Fibroblast of skin of right quadriceps (primary cell): ENCODE measurements at regions not wholly inside any gene's neighbourhood (a gene's known extent, or its start where the extent isn't known, plus 50 kb on each side); places are given as distances from the start of the nearest gene placed in this dataset.

Experiments
- DNase-seq: peaks from one replicate; pipeline ENCODE4 v3.0.0-alpha.2; 2013

DNA sequence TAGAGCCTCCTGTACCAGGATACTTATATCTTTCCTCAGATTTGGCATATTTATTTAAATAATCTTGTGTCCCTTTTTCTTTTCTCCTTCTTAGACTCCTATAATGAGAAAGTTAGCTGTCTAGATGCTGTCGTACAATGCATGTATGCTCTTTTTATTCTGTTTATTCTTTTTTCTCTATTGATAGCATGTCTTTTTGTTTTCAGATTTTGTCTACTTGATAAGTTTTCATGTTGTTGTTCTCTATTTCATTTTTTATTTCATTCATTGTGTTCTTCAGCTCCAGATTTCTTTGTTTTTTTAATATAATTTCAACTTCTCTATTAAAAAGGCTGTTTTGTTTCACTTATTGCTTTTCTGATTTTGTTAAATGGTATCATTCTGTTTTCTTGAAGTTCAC lies 674.3 kb upstream of the POU3F3 start:
- DNase-seq, result no peak

DNA sequence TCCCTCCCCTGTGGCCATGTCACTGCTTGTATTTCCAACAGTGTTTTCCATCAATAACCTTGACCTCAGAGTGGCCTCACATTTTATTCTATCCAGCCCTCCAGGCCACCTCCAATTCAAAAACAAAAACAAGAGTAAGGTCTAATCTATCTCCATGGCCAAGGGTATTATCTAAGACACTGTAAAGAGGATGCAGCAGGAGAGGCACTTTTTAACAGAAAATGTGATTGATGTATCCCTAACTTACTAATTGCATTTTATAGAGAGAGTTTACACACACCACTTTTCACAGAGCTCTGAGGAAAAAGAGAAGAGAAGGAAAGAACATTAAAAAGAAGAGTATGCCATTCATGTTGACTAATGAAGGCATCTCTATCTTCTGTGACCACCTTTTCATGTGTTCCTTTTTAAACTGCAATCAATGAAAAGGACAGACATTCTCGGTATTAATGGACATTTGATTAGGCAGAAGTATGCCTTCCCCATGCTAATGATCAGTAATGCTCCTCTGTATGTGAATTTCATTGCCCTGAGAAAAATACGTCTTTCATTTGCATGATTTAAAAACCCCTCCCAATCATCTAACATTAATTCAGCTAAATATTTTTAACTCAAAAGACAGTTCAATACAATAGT lies 653.3 kb upstream of the POU3F3 start:
- DNase-seq, result no peak

DNA sequence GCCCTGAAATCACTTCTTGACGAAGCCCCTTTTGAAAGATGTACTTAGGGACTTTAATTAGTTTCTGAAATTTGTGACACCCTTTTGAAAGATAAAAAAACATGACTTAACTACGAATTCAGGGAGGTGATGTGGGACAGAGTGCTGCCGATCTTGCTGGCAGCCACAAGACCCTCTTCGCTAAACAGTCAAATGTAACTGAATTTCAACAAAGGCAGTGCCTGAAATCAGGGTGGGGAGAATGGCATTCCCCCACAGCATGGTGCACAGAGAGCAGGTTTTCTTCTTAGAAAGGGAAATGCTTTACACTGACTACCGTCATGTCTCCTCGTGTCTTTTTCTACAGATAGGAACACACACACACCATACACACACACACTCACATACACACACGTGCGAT lies 640.2 kb upstream of the POU3F3 start:
- no peak for DNase-seq

DNA sequence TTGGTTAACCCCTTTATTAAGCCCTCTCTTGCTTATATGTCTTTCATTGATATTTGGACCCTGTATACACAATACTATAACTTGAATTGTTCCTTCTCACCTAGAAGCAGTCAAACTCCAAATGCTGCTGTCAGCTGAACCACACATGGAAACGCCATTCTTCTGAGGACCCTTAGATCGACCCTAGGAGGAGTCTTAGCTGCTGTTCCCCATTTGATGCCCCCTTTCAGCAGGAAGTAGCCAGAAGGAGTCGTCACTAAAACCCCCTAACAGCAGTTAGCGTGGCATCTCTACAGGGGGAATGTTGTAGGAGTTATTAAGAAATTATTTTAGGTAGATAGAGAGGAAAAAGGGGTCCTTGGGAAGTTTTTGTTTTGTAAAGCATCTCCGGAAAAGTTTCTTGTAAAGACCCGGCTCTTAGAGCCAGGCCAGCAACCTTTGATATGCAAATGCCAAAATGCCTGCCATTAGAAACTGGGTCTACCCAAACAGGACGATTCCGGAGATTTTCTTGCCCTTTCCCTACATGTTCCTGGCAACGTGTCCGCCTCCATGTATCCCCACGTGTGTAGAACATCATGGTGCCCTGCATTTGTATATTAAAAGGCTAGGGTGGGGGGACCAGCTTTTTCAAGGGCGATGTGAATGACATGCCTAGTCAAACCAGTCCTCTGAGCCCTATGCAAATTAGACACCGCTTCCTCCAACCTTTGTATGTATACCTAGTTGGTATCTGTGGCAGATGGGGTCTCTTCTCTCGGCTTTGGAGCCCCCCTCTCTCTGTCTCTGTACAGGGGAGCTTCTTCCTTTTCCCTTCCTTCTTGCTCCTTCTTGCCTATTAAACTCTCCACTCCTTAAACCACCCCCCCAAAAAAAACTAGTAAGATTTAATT lies 638.4 kb upstream of the POU3F3 start:
- DNase-seq, result no peak

DNA sequence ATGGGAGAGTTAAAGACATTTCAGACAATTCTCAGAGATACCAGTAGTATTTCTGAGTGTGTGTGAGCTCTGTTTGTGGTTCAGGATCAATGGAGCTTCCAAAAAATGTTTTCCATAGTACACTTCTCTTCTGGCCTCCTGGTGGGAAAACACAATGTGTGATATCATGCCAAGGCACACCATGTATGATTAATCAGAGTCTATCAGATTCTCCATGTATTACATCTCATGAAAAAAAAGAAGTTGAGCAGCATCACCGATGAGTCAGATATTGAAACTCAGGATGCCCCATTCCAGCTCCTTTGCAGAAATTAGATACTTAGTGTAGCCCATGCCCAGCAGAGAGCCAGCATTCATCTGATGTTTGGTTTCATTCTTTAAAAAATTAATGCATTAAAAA lies 620.3 kb upstream of the POU3F3 start:
- DNase-seq, result no peak

DNA sequence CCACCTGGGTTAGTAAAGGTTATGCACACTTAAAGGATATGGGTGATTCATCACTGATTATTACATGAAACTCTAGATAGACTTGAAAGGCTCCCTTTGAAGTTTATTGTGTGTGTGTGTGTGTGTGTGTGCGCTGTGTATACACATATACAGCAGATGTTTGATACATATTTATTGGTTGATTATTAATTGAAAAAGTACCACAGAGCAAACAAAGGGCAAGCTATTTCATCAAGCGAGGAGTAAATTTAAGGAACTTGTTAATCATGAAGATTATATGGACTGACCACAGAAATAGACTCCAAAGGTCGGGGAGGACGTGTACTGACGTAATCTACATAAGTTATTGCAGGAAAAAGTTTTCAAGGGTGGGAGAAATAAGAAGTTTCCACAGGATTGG lies 617.4 kb upstream of the POU3F3 start:
- no peak for DNase-seq

DNA sequence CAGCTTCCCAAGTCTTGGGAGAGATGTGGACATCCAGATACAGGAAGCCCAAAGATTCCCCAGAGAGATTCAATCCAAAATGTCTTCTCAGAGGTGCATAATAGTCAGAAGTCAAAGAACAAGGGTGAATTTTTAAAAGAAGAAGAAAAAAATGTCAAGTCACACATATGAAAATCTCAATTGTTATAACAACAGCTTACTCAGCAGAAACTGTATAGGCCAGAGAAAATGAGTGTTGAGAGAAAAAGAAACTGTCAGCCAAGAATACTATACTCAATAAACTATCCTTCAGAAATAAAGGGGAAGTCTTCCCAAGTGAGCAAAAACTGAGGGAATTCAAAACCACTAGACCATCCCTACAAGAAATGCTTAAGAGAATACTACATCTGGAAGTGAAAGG lies 612.9 kb upstream of the POU3F3 start:
- DNase-seq, result no peak

DNA sequence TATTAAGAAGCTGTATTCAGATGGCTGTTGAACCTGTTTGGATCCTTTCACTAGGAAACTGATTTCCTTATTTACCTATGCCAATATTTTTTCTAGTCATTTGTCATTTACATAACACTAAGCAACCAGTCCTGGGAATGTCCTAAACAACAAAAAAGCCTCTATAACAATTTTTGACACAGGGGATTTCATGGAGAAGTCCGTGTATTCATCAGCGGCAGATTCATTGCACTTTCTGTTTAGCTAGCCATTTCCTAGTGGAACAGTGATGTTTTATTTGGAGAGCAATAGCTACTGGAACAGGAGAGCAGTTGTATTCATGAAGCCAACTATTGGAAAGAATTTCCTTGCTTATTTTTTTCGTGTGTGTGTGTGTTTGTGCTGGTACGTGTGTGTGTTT lies 604.3 kb upstream of the POU3F3 start:
- DNase-seq, result no peak

DNA sequence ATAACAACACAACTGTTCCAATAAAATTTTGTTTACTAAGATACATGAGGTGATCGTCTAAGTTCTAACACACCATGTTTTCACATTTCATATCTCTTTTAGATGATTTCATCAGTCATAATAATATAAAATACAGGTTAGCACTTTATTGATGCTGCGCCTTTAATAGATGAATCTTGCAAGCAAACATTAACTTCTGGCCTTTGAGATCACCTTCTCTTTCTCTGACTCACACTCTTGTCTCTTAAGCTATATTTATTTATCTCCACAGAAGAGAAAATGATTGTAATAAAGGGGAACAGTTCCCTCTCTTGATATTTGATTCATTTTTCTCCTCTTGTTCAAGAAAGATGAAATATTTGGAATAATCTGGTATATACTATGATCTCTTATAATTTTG lies 603.3 kb upstream of the POU3F3 start:
- DNase-seq, result no peak

DNA sequence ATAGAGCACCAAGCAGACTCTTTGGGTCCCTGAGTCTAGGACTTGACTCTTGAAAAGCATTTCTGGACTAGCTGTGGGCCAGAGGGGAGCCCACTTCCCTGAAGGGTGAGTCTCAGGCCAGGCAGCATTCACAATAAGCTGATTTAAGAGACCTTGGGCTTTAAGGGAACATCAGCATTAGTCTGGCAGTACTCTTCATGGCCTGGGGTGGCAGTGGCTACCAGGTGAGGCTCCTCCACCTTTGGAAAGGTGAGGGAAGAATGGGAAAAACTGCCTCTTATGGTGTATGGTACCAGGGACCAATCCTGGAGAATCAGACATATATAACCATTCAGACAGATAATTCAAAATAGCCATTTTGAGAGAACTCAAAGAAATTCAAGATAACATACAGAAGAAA lies 599.9 kb upstream of the POU3F3 start:
- no peak for DNase-seq

DNA sequence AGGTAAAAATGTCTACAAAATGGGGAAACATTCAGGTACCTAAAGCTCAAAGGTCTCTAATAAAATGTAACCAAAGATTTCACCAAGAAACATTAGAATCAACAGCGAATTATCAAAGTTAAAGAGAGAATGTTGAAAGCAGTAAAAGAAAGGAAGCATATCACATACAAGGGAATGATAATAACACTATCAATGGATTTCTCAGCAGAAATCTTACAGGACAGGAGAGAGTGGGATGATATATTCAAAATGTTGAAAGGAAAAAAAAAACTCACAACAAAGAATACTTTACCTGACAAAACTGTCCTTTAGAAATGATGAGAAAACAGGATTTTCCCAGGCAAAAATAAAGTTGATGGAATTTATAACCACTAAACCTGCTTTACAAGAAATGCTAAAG lies 591.2 kb upstream of the POU3F3 start:
- no peak for DNase-seq

DNA sequence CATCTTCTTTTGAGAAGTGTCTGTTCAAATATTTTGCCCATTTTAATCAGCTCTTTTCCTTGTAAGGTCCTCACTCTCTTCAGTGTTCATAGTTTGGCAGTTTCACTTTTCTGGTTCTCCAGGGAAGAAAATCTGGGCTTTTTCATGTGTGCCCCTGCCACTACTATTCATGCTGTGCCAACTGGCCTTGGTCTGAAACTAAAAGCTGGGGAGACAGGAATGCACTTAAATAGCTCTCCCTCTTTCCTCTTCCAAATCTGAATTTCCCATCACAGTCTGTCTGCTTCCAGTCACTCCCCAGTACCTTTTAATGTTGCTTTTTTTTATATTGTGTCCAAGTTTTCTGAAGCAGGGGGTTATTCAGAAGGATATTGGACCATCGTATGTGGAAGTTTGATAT lies 574.3 kb upstream of the POU3F3 start:
- no peak for DNase-seq

DNA sequence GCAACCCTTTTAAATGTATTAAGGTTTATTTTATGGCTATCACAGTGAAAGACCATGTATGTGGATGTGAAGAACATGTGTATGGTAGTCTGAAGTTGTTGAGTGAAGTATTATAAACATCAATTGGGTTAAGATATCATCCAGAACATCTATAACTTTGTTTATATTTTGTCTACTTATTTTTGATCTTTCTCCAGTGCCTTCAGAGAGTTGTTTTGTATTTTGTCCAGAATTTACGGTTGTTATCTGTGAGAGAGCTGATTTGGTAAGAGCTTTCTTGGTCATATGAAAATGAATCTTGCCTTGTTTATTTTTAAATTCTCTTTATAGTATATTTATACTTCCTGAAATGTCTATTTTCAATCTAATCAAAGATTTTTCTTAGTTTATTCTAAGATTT lies 573.7 kb upstream of the POU3F3 start:
- no peak for DNase-seq

DNA sequence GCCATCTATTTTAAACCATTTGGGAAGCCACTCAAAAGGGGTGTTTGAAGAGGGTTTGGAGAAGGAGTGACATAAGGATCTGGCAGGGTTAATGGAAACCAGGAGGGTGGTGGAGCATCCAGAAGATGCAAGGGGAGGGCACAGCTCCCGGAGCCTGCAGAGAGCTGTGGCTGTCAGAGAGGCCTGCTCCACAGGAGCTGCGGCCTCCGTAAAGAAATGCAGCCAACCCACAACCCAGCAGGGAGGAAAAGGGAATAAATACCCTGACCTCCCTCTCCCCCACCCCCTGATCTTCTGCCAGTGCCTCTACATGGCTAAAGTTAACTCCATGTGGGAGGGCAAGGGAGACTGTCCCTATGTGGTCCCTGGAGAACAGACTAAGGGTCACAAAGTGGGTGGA lies 567.1 kb upstream of the POU3F3 start:
- no peak for DNase-seq

DNA sequence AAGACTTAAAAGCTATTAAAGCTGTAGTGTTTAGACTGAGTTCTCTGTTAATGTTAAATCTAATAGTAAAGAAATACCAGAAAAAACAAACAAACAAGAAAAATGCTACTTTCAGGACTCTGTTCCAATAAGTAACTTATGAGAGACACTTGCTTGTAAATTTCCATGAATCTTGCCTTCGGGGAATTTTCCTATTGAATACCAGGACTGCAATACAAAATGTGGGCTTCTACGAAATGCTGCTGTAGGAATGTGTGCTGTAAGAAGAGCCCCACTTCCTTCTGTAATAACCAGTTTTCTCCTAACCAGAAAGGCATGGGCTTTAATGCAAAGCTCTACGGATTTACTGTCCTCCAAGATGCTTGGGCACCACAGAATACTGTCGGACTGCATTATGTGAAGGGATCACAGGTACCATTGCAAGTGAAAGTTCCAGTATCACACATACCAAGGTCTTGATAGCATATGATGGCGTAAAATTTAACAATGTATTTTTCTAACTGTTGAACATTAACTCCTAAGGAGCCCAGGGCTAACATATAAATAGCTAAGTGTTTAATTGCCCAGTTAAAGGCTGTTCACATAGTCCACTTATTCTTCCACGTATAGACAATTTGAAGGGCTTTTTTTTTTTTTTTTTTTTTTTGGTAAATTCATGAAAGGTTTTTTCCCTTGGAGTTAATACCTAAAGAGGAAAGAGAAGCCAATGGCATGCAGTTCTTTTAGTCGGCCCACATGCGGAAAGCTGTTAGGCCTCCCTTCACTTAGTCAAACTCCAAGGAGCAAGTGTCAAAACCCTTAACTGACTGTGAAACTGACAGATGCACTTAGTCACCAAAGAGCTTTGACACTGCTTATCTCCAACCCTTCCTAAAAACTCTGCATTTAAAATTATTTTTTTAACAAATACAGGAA lies 564.0 kb upstream of the POU3F3 start:
- no peak for DNase-seq

DNA sequence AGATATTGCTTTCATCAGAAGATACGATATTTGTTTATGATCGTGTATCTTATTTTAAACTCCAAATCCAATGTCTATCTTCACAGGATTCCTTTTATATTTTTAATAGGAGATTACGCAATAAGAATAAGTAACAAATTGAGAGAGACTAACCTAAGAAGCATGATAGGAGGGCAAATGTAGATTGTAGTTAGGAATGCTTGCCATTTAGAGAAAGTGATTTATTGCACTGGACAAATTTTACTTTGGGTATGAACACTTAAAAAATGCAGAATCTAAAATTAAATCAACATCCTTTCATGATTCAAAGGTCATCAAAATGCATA lies 563.4 kb upstream of the POU3F3 start:
- no peak for DNase-seq

DNA sequence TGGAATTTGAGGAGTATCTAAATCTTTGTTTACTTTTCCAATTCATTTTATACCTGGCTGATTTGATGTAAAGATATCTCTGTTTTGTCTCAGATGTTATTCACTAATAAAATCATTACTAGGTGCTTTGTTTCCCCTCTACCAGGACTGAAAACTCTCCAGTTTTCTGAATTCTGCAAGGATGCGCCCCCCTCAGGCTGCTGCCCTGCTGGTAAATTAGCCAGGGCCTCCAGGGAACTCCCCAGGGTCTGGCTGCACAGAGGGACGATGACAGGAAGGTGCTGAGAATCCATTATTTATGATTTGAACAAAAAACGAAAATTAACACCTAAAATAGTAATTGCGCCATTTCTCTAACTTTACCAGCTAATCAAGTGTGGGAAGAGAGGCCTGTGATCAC lies 541.2 kb upstream of the POU3F3 start:
- DNase-seq, result no peak

DNA sequence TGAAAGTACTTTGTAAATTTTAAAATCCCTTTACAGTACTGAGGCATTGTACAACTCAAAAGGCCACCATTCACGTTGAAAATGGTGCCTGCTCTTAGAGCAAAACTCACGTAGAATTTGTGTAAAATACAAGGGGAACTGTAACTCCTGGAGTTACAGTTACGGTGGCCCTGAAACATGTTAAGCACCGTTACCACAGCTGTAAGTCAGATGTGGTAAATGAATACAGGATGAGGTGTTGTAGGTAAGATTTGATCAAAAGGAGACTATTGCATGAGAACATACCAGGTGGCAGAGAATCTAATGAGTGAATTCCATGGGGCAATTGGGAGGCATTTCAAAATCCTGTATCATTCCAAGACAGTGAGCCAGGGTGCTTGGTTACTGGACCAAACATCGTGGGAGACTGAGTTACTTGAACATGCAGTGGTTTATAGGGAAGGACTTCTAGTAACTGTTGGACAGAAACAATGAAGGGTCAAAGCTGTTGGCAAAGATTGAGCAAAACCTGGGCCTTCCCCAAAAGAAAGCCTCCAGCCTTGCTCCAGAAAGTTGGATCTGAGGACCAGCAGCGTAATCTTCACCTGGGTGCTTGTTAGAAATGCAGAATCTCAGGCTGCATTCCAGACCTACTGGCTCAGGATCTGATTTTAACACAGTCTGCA lies 535.8 kb upstream of the POU3F3 start:
- DNase-seq, result no peak

DNA sequence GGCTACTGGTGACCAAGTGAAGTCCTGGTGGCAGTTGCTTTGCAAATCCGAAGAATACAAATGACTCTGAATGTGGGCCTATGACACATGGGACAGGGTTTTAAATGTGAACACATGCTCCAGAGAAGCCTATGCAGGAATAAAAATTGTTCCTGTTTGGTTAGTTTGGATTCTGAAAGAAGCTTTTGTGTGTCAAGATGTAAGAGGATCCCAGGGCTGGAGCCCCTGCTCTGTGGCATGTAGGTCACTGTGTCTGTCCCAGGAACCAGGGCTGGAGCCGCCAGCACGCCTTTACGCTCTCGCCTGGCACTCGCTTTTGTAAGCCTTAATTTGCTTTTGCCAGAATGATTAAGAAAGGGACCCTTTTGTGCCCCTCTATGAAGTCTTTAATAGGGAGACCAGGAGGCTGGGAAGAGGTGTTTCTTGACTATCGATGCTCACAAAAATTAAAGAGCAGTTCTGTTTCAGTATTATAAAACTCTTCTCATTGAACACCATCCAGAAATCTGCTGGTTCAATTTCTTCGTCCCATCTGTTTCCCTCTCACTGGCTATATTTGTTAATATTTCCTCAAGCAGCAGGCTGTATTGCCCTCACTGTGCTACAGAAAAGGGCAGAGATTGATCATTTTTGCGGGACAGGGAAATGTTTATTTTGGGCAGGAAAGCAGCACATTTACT lies 532.7 kb upstream of the POU3F3 start:
- DNase-seq, result no peak

DNA sequence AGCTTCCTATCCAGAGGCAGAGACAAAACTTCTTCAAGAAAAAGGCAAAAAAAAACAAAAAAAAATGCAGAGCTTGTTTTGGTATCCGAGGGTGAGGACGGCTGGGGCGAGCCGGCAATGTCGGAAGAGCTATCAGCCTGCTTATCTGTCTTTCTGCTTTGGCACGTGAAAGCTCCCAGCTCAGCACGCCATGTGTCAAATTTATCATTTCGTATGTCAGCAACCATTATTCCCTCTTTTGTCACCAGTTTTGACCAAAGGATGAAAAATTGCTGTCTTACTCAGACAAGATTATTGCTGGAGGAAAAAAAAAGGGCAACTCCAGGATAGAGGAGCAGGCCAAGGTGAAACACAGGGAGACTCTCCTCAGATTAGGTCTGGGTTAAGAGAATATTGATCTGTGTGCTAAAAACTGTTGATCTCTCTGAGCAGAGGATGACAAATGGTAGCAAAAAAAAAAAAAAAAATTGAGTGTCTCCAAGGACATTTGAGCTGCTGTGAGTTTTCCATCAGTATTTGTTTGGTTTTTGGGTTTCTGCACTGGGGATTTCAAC lies 532.0 kb upstream of the POU3F3 start:
- no peak for DNase-seq

DNA sequence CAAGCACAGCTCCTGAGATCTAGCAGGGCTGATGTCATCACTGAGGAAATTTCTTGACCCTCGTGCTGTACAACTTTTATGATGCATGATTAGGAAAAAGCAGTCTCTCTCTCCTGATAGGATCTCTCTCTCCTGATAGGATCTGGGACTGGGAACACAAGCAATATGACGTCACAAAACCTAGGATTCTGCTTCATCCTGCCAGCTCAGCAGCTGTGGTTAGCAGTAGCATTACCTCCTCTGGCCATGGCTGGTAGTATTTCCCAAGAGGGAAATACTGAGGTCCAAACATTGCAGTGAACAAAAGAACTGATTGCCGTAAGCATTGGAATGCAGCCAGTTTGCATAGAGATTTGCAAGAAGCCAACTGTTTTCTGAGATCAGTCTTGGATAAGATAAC lies 521.2 kb upstream of the POU3F3 start:
- DNase-seq, result peak; percentile 73

DNA sequence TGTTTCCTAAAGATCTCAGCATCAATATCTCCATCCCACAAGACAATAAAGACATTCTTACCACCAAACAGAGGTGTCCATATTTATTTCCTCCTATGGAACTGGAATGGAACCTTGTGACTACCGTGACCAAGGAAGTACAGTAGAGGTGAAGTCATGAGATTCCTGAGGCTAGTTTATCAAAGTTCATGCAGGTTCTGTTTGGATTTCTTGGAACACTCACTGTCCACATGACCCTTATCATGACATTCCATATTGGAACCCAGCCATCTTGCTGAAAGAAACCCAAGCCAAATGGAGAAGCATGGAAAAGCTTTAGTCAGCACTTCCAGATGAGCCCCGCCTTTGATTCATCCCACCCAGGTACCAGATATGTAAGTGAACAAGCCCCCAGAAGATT lies 516.0 kb upstream of the POU3F3 start:
- DNase-seq, result no peak
